H1 (cell line): ENCODE measurements at regions not wholly inside any gene's neighbourhood (a gene's known extent, or its start where the extent isn't known, plus 50 kb on each side); places are given as distances from the start of the nearest gene placed in this dataset.
"Not testable (repeated sequence)": the region's sequence is repeated elsewhere in the genome, so short reads cannot be mapped to it uniquely, and the experiment has no call there.

ENCODE experiments used
- CTCF ChIA-PET: fragments of 300-600 bp; sonication (Branson Sonifier 250); formaldehyde crosslinking; loops from one replicate; lab custom pipeline; 2021; ENCODE audit not compliant: partially characterized antibody; lab: Charles Lee
- POLR2A ChIA-PET: fragments of 300-600 bp; sonication (Branson Sonifier 250); formaldehyde crosslinking; loops from one replicate; lab custom pipeline; 2021; ENCODE audit warnings: inconsistent platforms; ENCODE audit not compliant: partially characterized antibody; lab: Charles Lee
- DNase-seq, 2 experiments: peaks; one replicate each; pipeline versions ENCODE4 v3.0.0 to v3.0.0-alpha.2; 2010 to 2022; ENCODE audit warnings: low spot score in 2 of 2, low read depth in 1 of 2, mixed read lengths in 1 of 2
- FAIRE-seq: peaks from 2 replicates; lab custom pipeline; 2011; peaks lifted over from hg19 to GRCh38; lab: Jason Lieb, UNC
- H2AFZ ChIP-seq: 2 replicates; pipeline ENCODE4 v1.8.1; 2012; ENCODE audit warnings: low read length, inconsistent platforms
- H2AK5ac ChIP-seq: 2 replicates; pipeline ENCODE4 v1.6.1; 2013; ENCODE audit warnings: low read depth, low read length
- H2BK120ac ChIP-seq: replicated peaks from 2 replicates; pipeline ENCODE3; 2013; ENCODE audit warnings: low read depth, low read length, inconsistent platforms
- H2BK12ac ChIP-seq: 2 replicates; pipeline ENCODE4 v1.6.1; 2013; ENCODE audit warnings: low read depth, low read length
- H2BK15ac ChIP-seq: 2 replicates; pipeline ENCODE4 v1.6.1; 2013; ENCODE audit warnings: low read length
- H2BK20ac ChIP-seq: 2 replicates; pipeline ENCODE4 v1.6.1; 2013; ENCODE audit warnings: low read length
- H2BK5ac ChIP-seq: 2 replicates; pipeline ENCODE4 v1.6.1; 2013; ENCODE audit warnings: low read depth, low read length
- H3K14ac ChIP-seq: 2 replicates; pipeline ENCODE4 v1.6.1; 2013; ENCODE audit warnings: inconsistent platforms; ENCODE audit not compliant: insufficient read length
- H3K18ac ChIP-seq: 2 replicates; pipeline ENCODE4 v1.6.1; 2013; ENCODE audit warnings: low read length; ENCODE audit errors: extremely low read depth
- H3K23ac ChIP-seq: 2 replicates; pipeline ENCODE4 v1.6.1; 2013; ENCODE audit warnings: inconsistent platforms; ENCODE audit not compliant: insufficient read length
- H3K23me2 ChIP-seq: 2 replicates; pipeline ENCODE4 v1.6.1; 2013; ENCODE audit warnings: low read depth, low read length
- H3K27ac ChIP-seq: 2 replicates; pipeline ENCODE4 v1.6.1; 2011; ENCODE audit warnings: low read depth, low read length, inconsistent platforms
- H3K27me3 ChIP-seq, 4 experiments: replicated peaks in 1 of 4; 1 replicate in 1 of 4; 2 replicates in 3 of 4; pipeline versions ENCODE4 v1.6.1 to v1.8.1; 2011 to 2013; ENCODE audit warnings: low read length in 3 of 4, mild to moderate bottlenecking in 3 of 4, inconsistent platforms in 2 of 4, mixed read lengths in 2 of 4, moderate library complexity in 1 of 4; ENCODE audit not compliant: control insufficient read depth in 3 of 4, insufficient read depth in 3 of 4; ENCODE audit errors: extremely low read depth in 1 of 4
- H3K36me3 ChIP-seq, 4 experiments: 2 replicates each; pipeline versions ENCODE4 v1.6.1 to v1.8.1; 2011 to 2013; ENCODE audit warnings: mild to moderate bottlenecking in 4 of 4, low read length in 3 of 4, moderate library complexity in 2 of 4, control low read depth in 1 of 4, inconsistent platforms in 1 of 4; ENCODE audit not compliant: insufficient read depth in 4 of 4, control insufficient read depth in 2 of 4
- H3K4ac ChIP-seq: replicated peaks from 2 replicates; pipeline ENCODE3; 2013; ENCODE audit warnings: low read length, low read depth, mixed read lengths, inconsistent platforms; ENCODE audit not compliant: insufficient read length
- H3K4me1 ChIP-seq, 4 experiments: replicated peaks in 1 of 4; 1 replicate in 1 of 4; 2 replicates in 3 of 4; pipeline versions ENCODE4 v1.6.1 to v1.8.1; 2011 to 2013; ENCODE audit warnings: low read length in 3 of 4, inconsistent platforms in 2 of 4, mixed read lengths in 1 of 4; ENCODE audit not compliant: insufficient read depth in 4 of 4, control insufficient read depth in 3 of 4
- H3K4me2 ChIP-seq, 2 experiments: 2 replicates each; pipeline versions ENCODE4 v1.6.1 to v1.8.1; 2011 to 2013; ENCODE audit warnings: low read depth in 2 of 2, low read length in 2 of 2, control low read depth in 1 of 2, inconsistent platforms in 1 of 2, mild to moderate bottlenecking in 1 of 2; ENCODE audit not compliant: insufficient read depth in 1 of 2
- H3K4me3 ChIP-seq, 4 experiments: fragments of 200-600, 300-600 bp in 1 of 4; sonication (generic), shearing (Covaris generic), sonication (Bioruptor Twin) in 1 of 4; 2 replicates each; pipeline versions ENCODE4 v1.5.1 to v1.8.1; 2011 to 2016; ENCODE audit warnings: low read length in 4 of 4, low read depth in 3 of 4, control low read depth in 2 of 4, inconsistent platforms in 2 of 4, mild to moderate bottlenecking in 2 of 4, mixed read lengths in 1 of 4, moderate library complexity in 1 of 4; ENCODE audit not compliant: insufficient read depth in 2 of 4; ENCODE audit errors: extremely low read depth in 1 of 4
- H3K56ac ChIP-seq: replicated peaks from 2 replicates; pipeline ENCODE3; 2013; ENCODE audit warnings: low read depth, mild to moderate bottlenecking, mixed read lengths, low read length, inconsistent platforms; ENCODE audit not compliant: insufficient read length
- H3K79me1 ChIP-seq: 2 replicates; pipeline ENCODE4 v1.6.1; 2013; ENCODE audit warnings: low read depth, low read length, control low read depth
- H3K79me2 ChIP-seq, 2 experiments: 2 replicates each; pipeline versions ENCODE4 v1.6.1 to v1.8.1; 2012 to 2013; ENCODE audit warnings: low read length in 2 of 2, mild to moderate bottlenecking in 2 of 2, inconsistent platforms in 1 of 2; ENCODE audit not compliant: insufficient read depth in 2 of 2, control insufficient read depth in 1 of 2
- H3K9ac ChIP-seq, 4 experiments: replicated peaks in 1 of 4; 1 replicate in 1 of 4; 2 replicates in 3 of 4; pipeline versions ENCODE4 v1.6.1 to v1.8.1; 2011 to 2013; ENCODE audit warnings: low read depth in 3 of 4, low read length in 3 of 4, control low read depth in 2 of 4, mild to moderate bottlenecking in 2 of 4, moderate library complexity in 2 of 4, inconsistent platforms in 1 of 4; ENCODE audit errors: extremely low read depth in 1 of 4
- H3K9me3 ChIP-seq, 2 experiments: 2 replicates each; pipeline versions ENCODE4 v1.6.1 to v1.8.1; 2012 to 2013; ENCODE audit warnings: mild to moderate bottlenecking in 2 of 2, moderate library complexity in 2 of 2, control low read depth in 1 of 2, inconsistent platforms in 1 of 2, low read depth in 1 of 2, low read length in 1 of 2, mixed read lengths in 1 of 2; ENCODE audit not compliant: insufficient read depth in 2 of 2
- H4K20me1 ChIP-seq, 2 experiments: replicated peaks in 1 of 2; 2 replicates each; pipeline versions ENCODE3 to v1.8.1; 2011 to 2013; ENCODE audit warnings: inconsistent platforms in 2 of 2, low read length in 2 of 2, mild to moderate bottlenecking in 1 of 2; ENCODE audit not compliant: insufficient read depth in 2 of 2, control insufficient read depth in 1 of 2
- H4K5ac ChIP-seq: 2 replicates; pipeline ENCODE4 v1.6.1; 2013; ENCODE audit warnings: low read length, low read depth, mixed read lengths, inconsistent platforms; ENCODE audit not compliant: insufficient read length
- H4K8ac ChIP-seq: 2 replicates; pipeline ENCODE4 v1.8.0; 2013; ENCODE audit warnings: mild to moderate bottlenecking, moderate library complexity, low read length, inconsistent platforms; ENCODE audit not compliant: insufficient read depth; ENCODE audit errors: extremely low read depth
- H4K91ac ChIP-seq: replicated peaks from 2 replicates; pipeline ENCODE3; 2013; ENCODE audit warnings: low read length, mixed read lengths, inconsistent platforms; ENCODE audit not compliant: insufficient read length
- WGBS, 2 experiments: shearing (Covaris generic) in 1 of 2; methylation state at CpG; one replicate each; pipeline versions ENCODE4 v1.1.6 to v1.1.7; 2013 to 2015; ENCODE audit warnings: low lambda C conversion rate in 2 of 2, mixed read lengths in 2 of 2, inconsistent platforms in 1 of 2, low coverage in 1 of 2, missing lambda C conversion rate in 1 of 2; ENCODE audit not compliant: insufficient replicate concordance in 2 of 2, insufficient coverage in 1 of 2, insufficient read length in 1 of 2; ENCODE audit errors: extremely low coverage in 1 of 2, missing lambda C conversion rate in 1 of 2; 5-methylcytosine and 5-hydroxymethylcytosine counted together

- H3K36me3 ChIP-seq = peaks cover 0 to 12% (median 5%) of the 10 kb centered on the region in 4 experiments; a peak in 3 of 8 replicates
- H3K14ac ChIP-seq, H3K18ac ChIP-seq, H3K23ac ChIP-seq, H4K20me1 ChIP-seq, H3K9me3 ChIP-seq, H3K9ac ChIP-seq, DNase-seq, H4K8ac ChIP-seq, H3K4me1 ChIP-seq, H2BK120ac ChIP-seq, H3K4ac ChIP-seq, H3K23me2 ChIP-seq, H3K79me2 ChIP-seq, POLR2A ChIA-PET, FAIRE-seq, H3K27me3 ChIP-seq, H2BK5ac ChIP-seq, H2BK15ac ChIP-seq, H2AK5ac ChIP-seq, H2BK12ac ChIP-seq, H4K91ac ChIP-seq, H4K5ac ChIP-seq, H3K4me2 ChIP-seq, H3K56ac ChIP-seq, H3K27ac ChIP-seq, H3K4me3 ChIP-seq, H2AFZ ChIP-seq, H2BK20ac ChIP-seq, H3K79me1 ChIP-seq: not testable (repeated sequence)
- CTCF ChIA-PET = interaction anchor here (1.0 to 5.8 kb wide), 8 partner anchors 10 to 173 kb away, joined by 3 to 26 read pairs (median 5); no protein-coding TSS in a partner anchor
- 94% methylated on average over 4 of the region's 5 CpGs; no CpG with 5 or more reads in 1 of the 2 experiments for WGBS, 2 experiments
Measured at GRCh38 chr3:75427906-75428305, 236.2 kb upstream of the FRG2C start.
